ENCODE measurements at regions not wholly inside any gene's neighbourhood (a gene's known extent, or its start where the extent isn't known, plus 50 kb on each side); places are given as distances from the start of the nearest gene placed in this dataset.

DNA sequence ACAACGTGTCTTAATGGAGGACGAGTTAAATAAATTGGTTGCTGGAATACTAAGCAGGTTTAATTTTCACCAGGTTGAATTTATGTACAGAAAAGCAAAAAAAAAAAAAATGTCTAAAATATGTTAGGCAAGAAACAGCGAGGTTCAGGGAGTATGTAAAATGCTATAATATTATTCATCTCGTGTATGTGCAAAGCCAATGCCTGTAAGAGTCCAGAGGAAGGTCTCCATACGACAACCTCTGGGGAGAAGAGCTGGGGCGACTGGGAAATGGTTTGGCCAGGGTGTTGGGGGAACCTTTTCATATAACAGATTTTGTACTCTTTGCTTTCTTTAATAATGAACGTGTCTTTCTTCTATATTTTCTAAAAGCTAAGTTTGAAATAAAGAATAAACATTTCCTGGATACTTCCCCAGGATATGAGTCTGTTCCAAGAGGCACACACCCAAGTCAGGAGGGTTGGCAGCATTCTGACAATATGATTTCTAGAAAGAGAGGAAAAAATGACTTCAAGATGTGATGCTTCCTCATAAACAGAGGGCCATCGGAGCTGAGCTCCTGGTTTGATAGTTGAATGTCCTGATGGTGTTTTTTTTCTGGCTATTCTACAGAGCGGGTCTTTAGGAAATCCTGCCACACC is 208.6 kb upstream of the MGMT start:
- TF ChIP-seq CTCF (IDR thresholded peaks at IDR 0.05) (no peak), EZH2 (IDR thresholded peaks at IDR 0.05) (no peak)
